ENCODE measurements at regions not wholly inside any gene's neighbourhood (a gene's known extent, or its start where the extent isn't known, plus 50 kb on each side); places are given as distances from the start of the nearest gene placed in this dataset.

DNA sequence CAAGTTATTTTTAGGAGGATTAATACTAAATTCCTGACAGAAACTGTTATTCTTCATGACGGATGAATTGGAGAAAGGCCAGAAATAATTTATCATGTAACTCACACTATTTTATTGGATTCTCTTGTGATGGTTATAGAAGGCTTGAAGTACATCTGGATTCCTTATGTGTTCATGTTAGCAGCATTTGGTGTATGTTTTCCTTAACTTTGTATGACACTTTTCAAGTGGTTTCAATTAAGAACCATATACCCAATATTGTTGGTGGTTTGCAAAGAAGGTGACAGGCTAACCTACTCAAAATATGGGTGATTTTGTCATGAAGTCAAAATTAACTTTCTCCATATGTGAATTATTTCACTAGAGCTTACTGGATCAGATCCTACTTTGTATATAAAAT is 532.2 kb upstream of the CNTNAP2 start:
- no peak overlapping the region for H3K4me3 ChIP-seq (ENCODE audit: low read depth, low read length)
- no peak overlapping the region for H2AFZ ChIP-seq
- H3K27ac ChIP-seq = no peak overlapping the region
- no peaks in the 10 kb centered on the region for H3K27me3 ChIP-seq (ENCODE audit: control insufficient read depth, insufficient read depth, low read length)
- no peaks in the 10 kb centered on the region for H3K36me3 ChIP-seq (ENCODE audit: control insufficient read depth, insufficient read depth, low read length)
- no peak overlapping the region for H3K4me2 ChIP-seq (ENCODE audit: low read length)
- TF ChIP-seq, protein P1, sequence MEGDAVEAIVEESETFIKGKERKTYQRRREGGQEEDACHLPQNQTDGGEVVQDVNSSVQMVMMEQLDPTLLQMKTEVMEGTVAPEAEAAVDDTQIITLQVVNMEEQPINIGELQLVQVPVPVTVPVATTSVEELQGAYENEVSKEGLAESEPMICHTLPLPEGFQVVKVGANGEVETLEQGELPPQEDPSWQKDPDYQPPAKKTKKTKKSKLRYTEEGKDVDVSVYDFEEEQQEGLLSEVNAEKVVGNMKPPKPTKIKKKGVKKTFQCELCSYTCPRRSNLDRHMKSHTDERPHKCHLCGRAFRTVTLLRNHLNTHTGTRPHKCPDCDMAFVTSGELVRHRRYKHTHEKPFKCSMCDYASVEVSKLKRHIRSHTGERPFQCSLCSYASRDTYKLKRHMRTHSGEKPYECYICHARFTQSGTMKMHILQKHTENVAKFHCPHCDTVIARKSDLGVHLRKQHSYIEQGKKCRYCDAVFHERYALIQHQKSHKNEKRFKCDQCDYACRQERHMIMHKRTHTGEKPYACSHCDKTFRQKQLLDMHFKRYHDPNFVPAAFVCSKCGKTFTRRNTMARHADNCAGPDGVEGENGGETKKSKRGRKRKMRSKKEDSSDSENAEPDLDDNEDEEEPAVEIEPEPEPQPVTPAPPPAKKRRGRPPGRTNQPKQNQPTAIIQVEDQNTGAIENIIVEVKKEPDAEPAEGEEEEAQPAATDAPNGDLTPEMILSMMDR (IDR thresholded peaks at IDR 0.05) = no peak
- no peak overlapping the region for H3K9ac ChIP-seq
- no peaks in the 10 kb centered on the region for H3K9me3 ChIP-seq (ENCODE audit: control insufficient read depth, low read length)
- no peaks in the 10 kb centered on the region for H3K79me2 ChIP-seq
- no peaks in the 10 kb centered on the region for H3K4me1 ChIP-seq

DNA sequence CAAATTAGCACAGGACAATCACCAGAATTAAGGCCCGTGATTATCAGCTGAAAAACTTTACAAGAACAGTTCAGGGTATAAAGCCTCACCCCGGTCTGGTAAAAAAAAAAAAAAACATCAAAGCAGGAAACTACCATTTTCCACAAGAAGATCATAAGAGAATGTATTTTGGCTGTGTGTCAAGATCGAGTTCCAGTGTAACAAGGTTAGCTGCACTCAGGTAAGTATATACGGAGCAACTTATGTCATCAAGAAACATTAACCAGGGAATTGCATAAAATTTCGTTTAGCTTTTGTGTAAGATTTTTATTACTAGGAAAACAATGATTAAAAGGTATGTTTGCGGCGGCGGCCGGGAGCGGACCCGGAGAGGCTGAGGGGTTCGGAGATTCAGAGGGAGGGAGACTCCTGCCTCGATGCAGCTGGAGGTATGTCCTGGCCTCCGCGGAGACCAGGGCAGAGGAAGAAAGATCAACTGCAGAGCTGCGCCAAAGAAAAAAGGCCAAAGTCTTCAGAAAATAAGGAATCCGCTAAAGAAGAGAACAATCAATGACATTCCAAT is 533.8 kb upstream of the CNTNAP2 start:
- H3K4me3 ChIP-seq (ENCODE audit: low read depth, low read length) = no peak overlapping the region

DNA sequence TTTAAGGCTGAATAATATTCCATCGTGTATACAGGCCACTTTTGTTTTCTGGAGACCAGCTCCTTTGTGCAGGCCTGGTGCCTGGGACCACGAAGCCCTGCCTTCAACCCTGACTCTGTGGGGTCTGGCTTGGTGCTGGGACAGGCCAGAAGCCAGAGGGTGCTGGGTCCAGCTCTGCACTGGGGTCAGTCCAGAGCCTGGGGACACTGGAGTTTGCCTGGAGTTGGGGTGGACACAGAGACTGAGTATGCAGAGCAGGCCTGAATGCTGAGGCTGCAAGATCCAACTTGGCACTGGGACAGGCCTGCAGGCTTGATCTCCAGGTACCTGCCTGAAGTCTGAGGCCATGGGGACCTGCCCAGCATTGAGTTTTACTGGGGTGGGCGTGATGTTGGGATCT is 558.8 kb upstream of the CNTNAP2 start:
- Histone ChIP-seq H3K4me3 (ENCODE audit: low read depth, low read length) (no peak overlapping the region), H3K9me3 (ENCODE audit: control insufficient read depth, low read length) (no peaks in the 10 kb centered on the region), H3K9ac (no peak overlapping the region), H3K27me3 (ENCODE audit: control insufficient read depth, insufficient read depth, low read length) (no peaks in the 10 kb centered on the region), H2AFZ (no peak overlapping the region), H3K27ac (no peak overlapping the region), H3K4me2 (ENCODE audit: low read length) (no peak overlapping the region), H3K4me1 (no peaks in the 10 kb centered on the region), H3K36me3 (ENCODE audit: control insufficient read depth, insufficient read depth, low read length) (no peaks in the 10 kb centered on the region), H3K79me2 (no peaks in the 10 kb centered on the region)
- TF ChIP-seq, protein P1 (IDR thresholded peaks at IDR 0.05) = no peak

More for the DNA sequence above, 533.8 kb upstream of the CNTNAP2 start:
- TF ChIP-seq, protein P1 (IDR thresholded peaks at IDR 0.05) = no peak
- no peak overlapping the region for H3K4me2 ChIP-seq (ENCODE audit: low read length)
- no peak overlapping the region for H3K27ac ChIP-seq
- no peaks in the 10 kb centered on the region for H3K4me1 ChIP-seq
- H3K36me3 ChIP-seq (ENCODE audit: control insufficient read depth, insufficient read depth, low read length) = no peaks in the 10 kb centered on the region
- no peak overlapping the region for H3K9ac ChIP-seq
- H3K79me2 ChIP-seq = no peaks in the 10 kb centered on the region
- H2AFZ ChIP-seq = no peak overlapping the region
- H3K9me3 ChIP-seq (ENCODE audit: control insufficient read depth, low read length) = no peaks in the 10 kb centered on the region
- no peaks in the 10 kb centered on the region for H3K27me3 ChIP-seq (ENCODE audit: control insufficient read depth, insufficient read depth, low read length)

DNA sequence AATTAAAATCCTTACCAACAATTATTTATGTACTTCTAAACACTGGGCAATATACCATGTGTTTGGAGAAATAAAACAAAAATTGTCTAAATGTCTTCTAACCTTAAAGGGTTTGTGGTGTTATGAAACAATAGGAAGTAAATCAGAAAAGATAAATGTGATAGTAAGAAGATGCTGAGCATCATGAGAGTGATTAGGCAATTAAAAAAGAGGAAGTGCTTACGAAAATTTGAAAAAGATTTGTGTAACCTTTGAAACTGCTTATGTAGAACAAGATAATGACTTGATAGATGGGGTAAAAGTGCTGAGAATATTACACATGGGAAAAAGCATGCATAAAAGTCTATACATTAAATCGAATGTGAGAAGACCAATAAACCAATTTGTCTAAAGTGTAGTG is 573.4 kb upstream of the CNTNAP2 start:
- H3K4me3 ChIP-seq (ENCODE audit: low read depth, low read length) = no peak overlapping the region
- no peaks in the 10 kb centered on the region for H3K36me3 ChIP-seq (ENCODE audit: control insufficient read depth, insufficient read depth, low read length)
- H3K4me2 ChIP-seq (ENCODE audit: low read length) = no peak overlapping the region
- H3K9me3 ChIP-seq (ENCODE audit: control insufficient read depth, low read length) = no peaks in the 10 kb centered on the region
- H2AFZ ChIP-seq = no peak overlapping the region
- H3K27ac ChIP-seq = no peak overlapping the region
- no peaks in the 10 kb centered on the region for H3K27me3 ChIP-seq (ENCODE audit: control insufficient read depth, insufficient read depth, low read length)
- no peaks in the 10 kb centered on the region for H3K4me1 ChIP-seq
- H3K9ac ChIP-seq = no peak overlapping the region
- TF ChIP-seq, protein P1 (IDR thresholded peaks at IDR 0.05) = no peak
- no peaks in the 10 kb centered on the region for H3K79me2 ChIP-seq

DNA sequence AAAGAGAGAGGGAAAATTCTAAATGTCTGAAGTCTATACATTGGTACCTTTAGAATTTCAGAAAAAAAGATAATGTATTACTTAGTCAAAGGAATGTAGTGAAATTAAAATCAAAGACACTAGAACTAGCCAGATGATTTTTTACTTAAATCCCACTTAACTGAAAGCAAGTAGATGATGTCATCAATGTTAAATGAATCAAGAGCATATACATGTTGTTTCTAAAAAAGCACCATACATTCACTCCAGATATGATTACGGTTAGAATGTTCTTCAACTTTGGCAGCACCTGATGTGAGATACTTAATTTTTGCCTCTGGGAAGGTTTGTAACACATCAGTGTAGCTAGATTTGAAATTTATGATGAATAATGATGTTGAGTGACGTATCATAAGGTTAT is 576.7 kb upstream of the CNTNAP2 start:
- H3K4me1 ChIP-seq = no peaks in the 10 kb centered on the region
- no peak overlapping the region for H3K4me2 ChIP-seq (ENCODE audit: low read length)
- H3K27me3 ChIP-seq (ENCODE audit: control insufficient read depth, insufficient read depth, low read length) = no peaks in the 10 kb centered on the region
- no peak overlapping the region for H3K9ac ChIP-seq
- TF ChIP-seq, protein P1 (IDR thresholded peaks at IDR 0.05) = no peak
- no peak overlapping the region for H2AFZ ChIP-seq
- H3K36me3 ChIP-seq (ENCODE audit: control insufficient read depth, insufficient read depth, low read length) = no peaks in the 10 kb centered on the region
- no peak overlapping the region for H3K27ac ChIP-seq
- H3K9me3 ChIP-seq (ENCODE audit: control insufficient read depth, low read length) = no peaks in the 10 kb centered on the region
- H3K4me3 ChIP-seq (ENCODE audit: low read depth, low read length) = no peak overlapping the region
- no peaks in the 10 kb centered on the region for H3K79me2 ChIP-seq

Data from parathyroid adenoma (tissue), 2 donors.